GM20431 (cell line): ENCODE measurements at regions not wholly inside any gene's neighbourhood (a gene's known extent, or its start where the extent isn't known, plus 50 kb on each side); places are given as distances from the start of the nearest gene placed in this dataset.

Source experiments
- in situ Hi-C: fragments of 300-500 bp; cut with MseI, MboI; formaldehyde crosslinking; loops from one replicate; pipeline ENCODE4 v1.15.0; 2020; ENCODE audit warnings: low sequenced_read_pairs; ENCODE audit not compliant: unreplicated experiment

- in situ Hi-C loops, result no loop called here
Measured at GRCh38 chr22:47713941-47714340, 951.5 kb downstream of the TBC1D22A start.

GRCh38 chr22:47710135-47710534, 947.7 kb downstream of the TBC1D22A start:
- in situ Hi-C loops, result no loop called here

GRCh38 chr22:47705350-47705749, 942.9 kb downstream of the TBC1D22A start:
- in situ Hi-C loops, result no loop called here

- in situ Hi-C loops, result no loop called here
Measured at GRCh38 chr22:47698906-47699305, 936.5 kb downstream of the TBC1D22A start.

- in situ Hi-C loops, result no loop called here
Measured at GRCh38 chr22:47697861-47698260, 935.4 kb downstream of the TBC1D22A start.

GRCh38 chr22:47696776-47697175, 934.3 kb downstream of the TBC1D22A start:
- in situ Hi-C loops, result no loop called here

GRCh38 chr22:47695176-47695575, 932.7 kb downstream of the TBC1D22A start:
- in situ Hi-C loops, result no loop called here

GRCh38 chr22:47694536-47695130, 932.2 kb downstream of the TBC1D22A start:
- in situ Hi-C loops, result no loop called here

GRCh38 chr22:47693606-47694005, 931.2 kb downstream of the TBC1D22A start:
- in situ Hi-C loops, result no loop called here

- in situ Hi-C loops, result no loop called here
Measured at GRCh38 chr22:47692811-47693210, 930.4 kb downstream of the TBC1D22A start.

GRCh38 chr22:47691152-47691895, 928.9 kb downstream of the TBC1D22A start:
- in situ Hi-C loops, result no loop called here

- in situ Hi-C loops, result no loop called here
Measured at GRCh38 chr22:47690586-47690985, 928.1 kb downstream of the TBC1D22A start.

- in situ Hi-C loops, result no loop called here
Measured at GRCh38 chr22:47690166-47690565, 927.7 kb downstream of the TBC1D22A start.

GRCh38 chr22:47687776-47688175, 925.3 kb downstream of the TBC1D22A start:
- in situ Hi-C loops, result no loop called here

GRCh38 chr22:47687346-47687655, 924.9 kb downstream of the TBC1D22A start:
- in situ Hi-C loops, result no loop called here

- in situ Hi-C loops, result no loop called here
Measured at GRCh38 chr22:47686594-47687345, 924.3 kb downstream of the TBC1D22A start.

GRCh38 chr22:47681411-47682165, 919.1 kb downstream of the TBC1D22A start:
- in situ Hi-C loops, result no loop called here

GRCh38 chr22:47678636-47679287, 916.3 kb downstream of the TBC1D22A start:
- in situ Hi-C loops, result no loop called here

- in situ Hi-C loops, result no loop called here
Measured at GRCh38 chr22:47678048-47678447, 915.6 kb downstream of the TBC1D22A start.

GRCh38 chr22:47676685-47677084, 914.2 kb downstream of the TBC1D22A start:
- in situ Hi-C loops, result no loop called here
